GM12878 (cell line): ENCODE measurements at regions not wholly inside any gene's neighbourhood (a gene's known extent, or its start where the extent isn't known, plus 50 kb on each side); places are given as distances from the start of the nearest gene placed in this dataset.

ENCODE experiments used
- CTCF ChIP-seq, 3 experiments: IDR thresholded peaks in 2 of 3; conservative IDR thresholded peaks in 1 of 3; 2 replicates each; pipeline ENCODE4 v1.5.1; 2011; ENCODE audit warnings: low read depth in 3 of 3, low read length in 3 of 3, mild to moderate bottlenecking in 3 of 3, control low read depth in 2 of 3, moderate library complexity in 2 of 3, inconsistent platforms in 1 of 3, mixed read lengths in 1 of 3; ENCODE audit not compliant: control insufficient read depth in 2 of 3, insufficient read depth in 1 of 3; ENCODE audit errors: extremely low read depth in 1 of 3
- SMC3 ChIP-seq: IDR thresholded peaks from 2 replicates; pipeline ENCODE4 v1.6.1; 2011; ENCODE audit warnings: low read length, improper control_type of control experiment, borderline replicate concordance

- TF ChIP-seq CTCF (IDR thresholded peaks at IDR 0.05 in 2 of 3, conservative IDR thresholded peaks at IDR 0.05 in 1 of 3; ENCODE audit: control insufficient read depth in 2 of 3, extremely low read depth in 1 of 3, insufficient read depth in 1 of 3, low read depth in 3 of 3, low read length in 3 of 3) (no peak), SMC3 (no peak)
These were observed 193.1 kb downstream of the HNMT start for GRCh38 chr2:138157372-138157771.
